HCT116 (cell line): ENCODE measurements at regions not wholly inside any gene's neighbourhood (a gene's known extent, or its start where the extent isn't known, plus 50 kb on each side); places are given as distances from the start of the nearest gene placed in this dataset.

Experiments used
- CBX3 ChIP-seq: IDR thresholded peaks from 2 replicates; pipeline ENCODE4 v1.6.1; 2012; ENCODE audit warnings: low read depth
- EGR1 ChIP-seq: IDR thresholded peaks from 2 replicates; pipeline ENCODE4 v1.6.1; 2012; ENCODE audit warnings: low read depth
- EZH2 ChIP-seq: fragments of 200-600 bp; sonication (generic); IDR thresholded peaks from 2 replicates; pipeline ENCODE4 v1.6.1; 2017; ENCODE audit warnings: antibody characterized with exemption, mixed run types
- POLR2A ChIP-seq: IDR thresholded peaks from 2 replicates; pipeline ENCODE4 v1.7.0; 2011; ENCODE audit warnings: borderline replicate concordance; ENCODE audit not compliant: insufficient read depth, insufficient read length; ENCODE audit errors: extremely low read depth
- ZNF274 ChIP-seq: fragments of 200-500 bp; sonication (Bioruptor generic); IDR thresholded peaks from 2 replicates; pipeline ENCODE4 v1.6.1; 2014; ENCODE audit warnings: mild to moderate bottlenecking, low read depth, low read length, inconsistent platforms
- TF ChIP-seq, protein P1 (sequence below): IDR thresholded peaks from 2 replicates; pipeline ENCODE4 v1.6.1; 2012
- TF ChIP-seq, protein P2 (sequence below): IDR thresholded peaks from 2 replicates; pipeline ENCODE4 v1.6.1; 2012
- TF ChIP-seq, protein P3 (sequence below), 3 experiments: fragments of 200-600 bp in 1 of 3; sonication (generic) in 1 of 3; IDR thresholded peaks in 2 of 3; conservative IDR thresholded peaks in 1 of 3; 2 replicates each; pipeline ENCODE4 v1.5.1; 2012 to 2017; ENCODE audit warnings: low read depth in 2 of 3, low read length in 2 of 3, antibody characterized with exemption in 1 of 3, borderline replicate concordance in 1 of 3, control low read depth in 1 of 3, mild to moderate bottlenecking in 1 of 3, mixed read lengths in 1 of 3, mixed run types in 1 of 3, moderate library complexity in 1 of 3; ENCODE audit not compliant: insufficient read depth in 1 of 3

DNA sequence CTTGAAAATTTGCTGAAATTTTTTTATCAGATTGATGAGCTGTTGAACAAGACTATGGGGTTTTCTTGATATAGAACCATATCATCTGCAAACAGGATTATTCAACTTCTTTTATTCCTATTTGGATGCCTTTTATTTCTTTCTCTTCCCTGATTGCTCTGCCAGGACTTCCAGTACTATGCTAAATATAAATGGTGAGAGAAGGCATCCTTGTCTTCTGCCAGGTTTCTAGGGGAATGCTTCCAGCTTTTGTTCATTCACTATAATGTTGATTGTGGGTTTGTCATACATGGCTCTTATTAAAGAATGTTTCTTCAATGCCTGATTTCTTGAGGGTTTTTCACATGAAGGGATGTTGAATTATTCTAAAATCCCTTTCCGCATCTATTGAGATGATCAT lies 1139.5 kb downstream of the FAM133A start:
- TF ChIP-seq, protein P1, sequence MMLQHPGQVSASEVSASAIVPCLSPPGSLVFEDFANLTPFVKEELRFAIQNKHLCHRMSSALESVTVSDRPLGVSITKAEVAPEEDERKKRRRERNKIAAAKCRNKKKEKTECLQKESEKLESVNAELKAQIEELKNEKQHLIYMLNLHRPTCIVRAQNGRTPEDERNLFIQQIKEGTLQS = no peak
- TF ChIP-seq ZNF274 (no peak), CBX3 (no peak), POLR2A (no peak), EZH2 (no peak), EGR1 (no peak)
- TF ChIP-seq, protein P2, sequence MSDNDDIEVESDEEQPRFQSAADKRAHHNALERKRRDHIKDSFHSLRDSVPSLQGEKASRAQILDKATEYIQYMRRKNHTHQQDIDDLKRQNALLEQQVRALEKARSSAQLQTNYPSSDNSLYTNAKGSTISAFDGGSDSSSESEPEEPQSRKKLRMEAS = no peak
- TF ChIP-seq, protein P3, sequence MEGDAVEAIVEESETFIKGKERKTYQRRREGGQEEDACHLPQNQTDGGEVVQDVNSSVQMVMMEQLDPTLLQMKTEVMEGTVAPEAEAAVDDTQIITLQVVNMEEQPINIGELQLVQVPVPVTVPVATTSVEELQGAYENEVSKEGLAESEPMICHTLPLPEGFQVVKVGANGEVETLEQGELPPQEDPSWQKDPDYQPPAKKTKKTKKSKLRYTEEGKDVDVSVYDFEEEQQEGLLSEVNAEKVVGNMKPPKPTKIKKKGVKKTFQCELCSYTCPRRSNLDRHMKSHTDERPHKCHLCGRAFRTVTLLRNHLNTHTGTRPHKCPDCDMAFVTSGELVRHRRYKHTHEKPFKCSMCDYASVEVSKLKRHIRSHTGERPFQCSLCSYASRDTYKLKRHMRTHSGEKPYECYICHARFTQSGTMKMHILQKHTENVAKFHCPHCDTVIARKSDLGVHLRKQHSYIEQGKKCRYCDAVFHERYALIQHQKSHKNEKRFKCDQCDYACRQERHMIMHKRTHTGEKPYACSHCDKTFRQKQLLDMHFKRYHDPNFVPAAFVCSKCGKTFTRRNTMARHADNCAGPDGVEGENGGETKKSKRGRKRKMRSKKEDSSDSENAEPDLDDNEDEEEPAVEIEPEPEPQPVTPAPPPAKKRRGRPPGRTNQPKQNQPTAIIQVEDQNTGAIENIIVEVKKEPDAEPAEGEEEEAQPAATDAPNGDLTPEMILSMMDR (IDR thresholded peaks at IDR 0.05 in 2 of 3, conservative IDR thresholded peaks at IDR 0.05 in 1 of 3; ENCODE audit: borderline replicate concordance in 1 of 3, insufficient read depth in 1 of 3, low read depth in 2 of 3, low read length in 2 of 3) = no peak
